ENCODE measurements at regions not wholly inside any gene's neighbourhood (a gene's known extent, or its start where the extent isn't known, plus 50 kb on each side); places are given as distances from the start of the nearest gene placed in this dataset.

DNA sequence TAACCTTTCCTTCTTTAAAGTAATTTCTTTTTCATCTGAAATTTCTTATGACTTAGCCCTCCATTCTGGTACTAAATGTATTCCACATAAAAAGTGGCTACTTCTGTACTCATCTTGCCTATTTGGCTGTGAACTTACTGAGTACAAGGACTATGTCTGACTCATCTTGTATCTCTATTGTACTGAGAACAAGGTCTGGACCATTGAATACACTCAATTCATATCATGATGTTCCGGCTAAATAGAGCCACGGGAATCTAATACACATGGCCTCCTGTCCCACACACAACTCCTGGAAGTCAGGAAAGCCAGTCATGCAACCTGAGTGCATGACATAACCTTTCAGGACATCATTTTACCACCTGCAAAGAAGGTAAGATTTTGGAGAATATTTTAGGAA is 203.9 kb downstream of the PLK2 start:
- H3K4me3 ChIP-seq (ENCODE audit: low read depth, low read length), result no peak overlapping the region
- TF ChIP-seq, protein P1, sequence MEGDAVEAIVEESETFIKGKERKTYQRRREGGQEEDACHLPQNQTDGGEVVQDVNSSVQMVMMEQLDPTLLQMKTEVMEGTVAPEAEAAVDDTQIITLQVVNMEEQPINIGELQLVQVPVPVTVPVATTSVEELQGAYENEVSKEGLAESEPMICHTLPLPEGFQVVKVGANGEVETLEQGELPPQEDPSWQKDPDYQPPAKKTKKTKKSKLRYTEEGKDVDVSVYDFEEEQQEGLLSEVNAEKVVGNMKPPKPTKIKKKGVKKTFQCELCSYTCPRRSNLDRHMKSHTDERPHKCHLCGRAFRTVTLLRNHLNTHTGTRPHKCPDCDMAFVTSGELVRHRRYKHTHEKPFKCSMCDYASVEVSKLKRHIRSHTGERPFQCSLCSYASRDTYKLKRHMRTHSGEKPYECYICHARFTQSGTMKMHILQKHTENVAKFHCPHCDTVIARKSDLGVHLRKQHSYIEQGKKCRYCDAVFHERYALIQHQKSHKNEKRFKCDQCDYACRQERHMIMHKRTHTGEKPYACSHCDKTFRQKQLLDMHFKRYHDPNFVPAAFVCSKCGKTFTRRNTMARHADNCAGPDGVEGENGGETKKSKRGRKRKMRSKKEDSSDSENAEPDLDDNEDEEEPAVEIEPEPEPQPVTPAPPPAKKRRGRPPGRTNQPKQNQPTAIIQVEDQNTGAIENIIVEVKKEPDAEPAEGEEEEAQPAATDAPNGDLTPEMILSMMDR (IDR thresholded peaks at IDR 0.05; ENCODE audit: insufficient read depth, low read depth, low read length), result no peak
- no peak for DNase-seq (ENCODE audit: low read depth)

DNA sequence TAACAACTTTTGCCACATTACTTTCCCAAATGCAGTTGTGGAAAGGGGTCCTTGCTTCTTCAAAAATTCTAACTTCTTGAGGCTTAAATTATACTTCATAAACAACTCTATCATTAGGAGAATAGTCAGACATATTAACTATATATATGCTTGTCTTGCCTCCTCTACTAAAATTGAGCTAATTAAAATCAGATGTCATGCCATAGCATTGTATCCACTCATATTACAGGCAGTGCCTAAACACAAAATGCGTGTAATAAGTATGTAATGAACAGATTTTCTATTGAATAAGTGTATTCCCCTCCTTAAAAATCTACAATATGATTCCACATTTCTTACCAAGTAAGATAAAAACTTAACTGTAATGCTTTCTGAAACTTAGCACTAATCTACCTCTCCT is 204.5 kb downstream of the PLK2 start:
- H3K4me3 ChIP-seq (ENCODE audit: low read depth, low read length), result no peak overlapping the region
- TF ChIP-seq, protein P1 (IDR thresholded peaks at IDR 0.05; ENCODE audit: insufficient read depth, low read depth, low read length), result no peak

DNA sequence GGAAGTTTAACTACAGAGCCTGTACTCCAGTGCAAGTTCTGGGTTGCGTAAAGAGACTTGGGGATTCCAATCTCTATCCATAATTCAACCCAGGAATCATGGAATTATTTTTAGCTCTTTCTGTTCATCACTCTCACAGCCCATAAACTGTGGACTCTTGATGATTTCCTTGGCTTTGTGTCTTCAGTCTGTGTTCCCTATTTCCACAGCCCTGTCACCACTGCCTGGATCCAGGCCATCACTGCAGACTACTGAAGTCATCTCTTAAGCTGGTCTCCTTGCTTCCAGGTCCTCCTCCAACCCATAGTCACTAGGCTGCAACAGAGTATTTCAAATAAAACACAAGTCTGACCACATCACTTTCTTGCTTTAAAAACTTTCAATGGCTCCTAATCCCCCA is 211.7 kb downstream of the PLK2 start:
- H3K4me3 ChIP-seq (ENCODE audit: low read depth, low read length), result no peak overlapping the region
- TF ChIP-seq, protein P1 (IDR thresholded peaks at IDR 0.05; ENCODE audit: insufficient read depth, low read depth, low read length), result no peak
- DNase-seq (ENCODE audit: low read depth), result no peak

More for the DNA sequence above, 204.5 kb downstream of the PLK2 start:
- DNase-seq (ENCODE audit: low read depth), result no peak

DNA sequence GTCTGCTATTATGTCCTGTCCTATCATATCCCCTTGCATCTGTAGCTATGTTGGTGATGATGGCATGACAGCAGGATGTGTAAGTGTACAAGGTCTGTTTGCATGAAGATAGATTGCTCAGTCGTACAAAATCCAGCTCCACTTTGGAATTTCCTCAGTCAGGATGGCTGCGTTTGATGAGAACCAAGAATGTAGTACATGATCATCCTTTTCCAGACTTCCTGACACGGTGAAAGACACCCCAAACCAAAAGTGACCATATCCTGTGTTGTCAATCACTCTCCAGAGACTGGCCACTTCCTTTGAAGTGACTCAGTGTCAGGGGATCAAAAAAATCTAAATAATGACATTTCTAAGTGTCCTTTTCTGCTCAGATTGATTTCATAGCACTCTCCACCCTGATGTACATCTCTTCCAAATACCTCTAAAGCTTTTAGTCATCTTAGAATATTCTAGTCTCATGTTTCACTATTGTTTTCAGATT is 213.4 kb downstream of the PLK2 start:
- H3K4me3 ChIP-seq (ENCODE audit: low read depth, low read length), result no peak overlapping the region
- DNase-seq (ENCODE audit: low read depth), result no peak
- TF ChIP-seq, protein P1 (IDR thresholded peaks at IDR 0.05; ENCODE audit: insufficient read depth, low read depth, low read length), result no peak

DNA sequence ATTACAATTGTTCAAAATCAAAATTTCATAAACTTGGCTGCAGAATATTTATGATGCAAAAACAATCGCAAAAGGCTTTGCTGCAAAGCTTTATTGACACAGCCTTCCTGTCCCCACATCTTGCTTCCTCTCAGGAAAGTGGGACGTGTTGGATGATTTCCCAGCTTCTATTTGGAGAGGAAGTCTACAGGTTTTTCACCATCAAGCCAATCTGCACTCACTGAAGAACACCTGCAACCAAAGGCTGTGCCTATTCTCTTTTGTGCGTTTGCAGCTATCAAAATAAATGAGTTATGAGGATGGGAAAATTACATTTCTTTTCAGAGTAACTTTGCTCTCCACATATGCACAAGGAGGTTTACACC is 214.4 kb downstream of the PLK2 start:
- DNase-seq (ENCODE audit: low read depth), result no peak
- H3K4me3 ChIP-seq (ENCODE audit: low read depth, low read length), result no peak overlapping the region
- TF ChIP-seq, protein P1 (IDR thresholded peaks at IDR 0.05; ENCODE audit: insufficient read depth, low read depth, low read length), result no peak

DNA sequence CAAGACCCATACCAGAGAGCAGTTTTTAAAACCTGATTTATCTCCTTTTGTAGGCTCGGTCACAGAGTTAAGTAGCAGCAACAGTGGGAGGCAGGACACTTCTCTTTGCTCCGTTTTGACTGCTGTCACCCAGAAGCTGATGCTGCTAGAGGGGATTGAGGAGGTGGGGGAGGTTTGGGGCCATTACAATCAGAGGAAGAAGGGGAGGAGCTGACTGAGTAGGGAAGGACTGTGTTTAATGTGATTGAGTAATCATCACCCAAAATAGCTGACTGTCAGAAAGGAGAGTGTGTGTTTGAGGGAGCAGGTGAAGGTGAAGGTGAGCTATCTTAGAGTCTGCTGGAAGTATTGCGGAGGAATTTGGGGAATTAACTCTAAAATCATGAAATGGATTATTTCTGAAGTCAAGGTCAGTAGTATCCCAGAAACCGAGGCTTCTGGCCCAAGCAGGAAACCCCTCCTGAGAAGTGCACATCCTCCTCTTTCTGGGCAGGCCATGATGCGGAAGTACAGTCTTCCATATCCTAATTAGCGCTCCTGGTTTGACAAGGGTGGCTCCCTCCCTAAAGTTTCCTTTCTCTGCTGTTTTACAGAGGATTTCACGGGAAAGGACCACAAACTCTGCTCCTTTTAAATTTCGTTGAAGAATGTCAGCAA is 214.9 kb downstream of the PLK2 start:
- TF ChIP-seq, protein P1 (IDR thresholded peaks at IDR 0.05; ENCODE audit: insufficient read depth, low read depth, low read length), result no peak
- no peak overlapping the region for H3K4me3 ChIP-seq (ENCODE audit: low read depth, low read length)
- DNase-seq (ENCODE audit: low read depth), result no peak

DNA sequence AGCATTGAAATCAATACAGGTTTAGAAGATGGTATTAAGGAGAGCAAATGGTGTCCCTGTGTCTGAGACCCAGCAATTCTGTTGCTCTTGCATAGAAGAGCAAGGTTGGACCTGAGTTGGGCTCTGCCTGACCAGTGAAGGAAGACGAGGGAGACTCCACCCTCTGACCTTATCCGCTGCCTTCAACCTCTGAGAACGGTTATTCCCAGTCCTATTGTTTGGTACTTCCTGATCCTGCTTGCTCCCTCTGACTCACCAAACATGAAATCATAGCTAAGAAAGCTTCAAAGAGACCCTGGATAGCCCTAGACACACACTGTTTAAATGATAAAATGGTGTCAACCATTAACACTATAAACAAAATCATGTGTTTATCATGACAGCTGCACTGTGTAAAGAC is 218.5 kb downstream of the PLK2 start:
- no peak overlapping the region for H3K4me3 ChIP-seq (ENCODE audit: low read depth, low read length)
- no peak for DNase-seq (ENCODE audit: low read depth)
- TF ChIP-seq, protein P1 (IDR thresholded peaks at IDR 0.05; ENCODE audit: insufficient read depth, low read depth, low read length), result no peak
